ENCODE measurements at regions not wholly inside any gene's neighbourhood (a gene's known extent, or its start where the extent isn't known, plus 50 kb on each side); places are given as distances from the start of the nearest gene placed in this dataset.

GRCh38 chr20:55342822-55343221 is 662.5 kb downstream of the CBLN4 start:
- TF ChIP-seq CTCF (IDR thresholded peaks at IDR 0.05), result no peak
- TF ChIP-seq POLR2A (IDR thresholded peaks at IDR 0.05), result no peak

All from prostate gland (tissue), 2 donors.